H9 (cell line): ENCODE measurements at regions not wholly inside any gene's neighbourhood (a gene's known extent, or its start where the extent isn't known, plus 50 kb on each side); places are given as distances from the start of the nearest gene placed in this dataset.

ENCODE experiments used
- DNase-seq: peaks from one replicate; pipeline ENCODE4 v3.0.0-alpha.2; 2017
- H2AFZ ChIP-seq: one replicate; pipeline ENCODE4 v1.6.1; 2013; ENCODE audit warnings: mild to moderate bottlenecking, low read length, control low read depth, moderate library complexity
- H2AK5ac ChIP-seq: 2 replicates; pipeline ENCODE4 v1.6.1; 2013; ENCODE audit warnings: low read length, control low read depth, mixed read lengths; ENCODE audit not compliant: insufficient read length
- H2BK120ac ChIP-seq: one replicate; pipeline ENCODE4 v1.6.1; 2013; ENCODE audit warnings: low read depth, mild to moderate bottlenecking, low read length, control low read depth, inconsistent platforms; ENCODE audit not compliant: poor library complexity, severe bottlenecking
- H2BK12ac ChIP-seq: 2 replicates; pipeline ENCODE4 v1.6.1; 2013; ENCODE audit warnings: low read length, control low read depth, mixed read lengths, low read depth; ENCODE audit not compliant: insufficient read length
- H2BK15ac ChIP-seq: 2 replicates; pipeline ENCODE4 v1.6.1; 2013; ENCODE audit warnings: low read depth, low read length, control low read depth
- H2BK20ac ChIP-seq: one replicate; pipeline ENCODE4 v1.6.1; 2013; ENCODE audit warnings: low read depth, mild to moderate bottlenecking, low read length, control low read depth, inconsistent platforms; ENCODE audit not compliant: poor library complexity, severe bottlenecking
- H2BK5ac ChIP-seq: 2 replicates; pipeline ENCODE4 v1.6.1; 2013; ENCODE audit warnings: low read length, control low read depth, mixed read lengths; ENCODE audit not compliant: insufficient read length
- H3K14ac ChIP-seq: 2 replicates; pipeline ENCODE4 v1.6.1; 2013; ENCODE audit warnings: low read length, control low read depth; ENCODE audit not compliant: insufficient read depth
- H3K18ac ChIP-seq: 2 replicates; pipeline ENCODE4 v1.6.1; 2013; ENCODE audit warnings: low read depth, mild to moderate bottlenecking, mixed read lengths, low read length, control low read depth; ENCODE audit not compliant: insufficient read length
- H3K23ac ChIP-seq: 2 replicates; pipeline ENCODE4 v1.6.1; 2013; ENCODE audit warnings: low read length, control low read depth, mixed read lengths, low read depth; ENCODE audit not compliant: insufficient read length
- H3K23me2 ChIP-seq: 2 replicates; pipeline ENCODE4 v1.6.1; 2013; ENCODE audit warnings: low read depth, mild to moderate bottlenecking, mixed read lengths, low read length, control low read depth; ENCODE audit not compliant: insufficient read length, poor library complexity, severe bottlenecking
- H3K27ac ChIP-seq: 2 replicates; pipeline ENCODE4 v1.5.1; 2013; ENCODE audit warnings: low read length, control low read depth, mixed read lengths, low read depth; ENCODE audit not compliant: insufficient read length
- H3K27me3 ChIP-seq: 2 replicates; pipeline ENCODE4 v1.6.1; 2013; ENCODE audit warnings: low read length, control low read depth, inconsistent platforms; ENCODE audit not compliant: insufficient read depth
- H3K4ac ChIP-seq: 2 replicates; pipeline ENCODE4 v1.6.1; 2013; ENCODE audit warnings: low read depth, mild to moderate bottlenecking, control low read depth, inconsistent platforms, low read length, moderate library complexity
- H3K4me1 ChIP-seq: 2 replicates; pipeline ENCODE4 v1.6.1; 2013; ENCODE audit warnings: low read length, control low read depth, inconsistent platforms; ENCODE audit not compliant: insufficient read depth
- H3K4me2 ChIP-seq: 2 replicates; pipeline ENCODE4 v1.6.1; 2013; ENCODE audit warnings: low read length, control low read depth, mixed read lengths; ENCODE audit not compliant: insufficient read length, insufficient read depth
- H3K56ac ChIP-seq: 2 replicates; pipeline ENCODE4 v1.6.1; 2013; ENCODE audit warnings: low read depth, mild to moderate bottlenecking, mixed read lengths, low read length, control low read depth; ENCODE audit not compliant: insufficient read length
- H3K79me1 ChIP-seq: 2 replicates; pipeline ENCODE4 v1.6.1; 2013; ENCODE audit warnings: low read depth, mild to moderate bottlenecking, moderate library complexity, low read length, control low read depth, inconsistent platforms; ENCODE audit not compliant: insufficient read depth, poor library complexity, severe bottlenecking
- H3K79me2 ChIP-seq: 2 replicates; pipeline ENCODE4 v1.6.1; 2013; ENCODE audit warnings: low read length, control low read depth, inconsistent platforms; ENCODE audit not compliant: insufficient read depth
- H3K9ac ChIP-seq: 2 replicates; pipeline ENCODE4 v1.6.1; 2013; ENCODE audit warnings: low read length, control low read depth, mixed read lengths; ENCODE audit not compliant: insufficient read length; ENCODE audit errors: extremely low read depth
- H3K9me3 ChIP-seq: one replicate; pipeline ENCODE4 v1.6.1; 2013; ENCODE audit warnings: low read depth, low read length, inconsistent platforms; ENCODE audit not compliant: control insufficient read depth
- H3T11ph ChIP-seq: one replicate; pipeline ENCODE4 v1.6.1; 2013; ENCODE audit warnings: mild to moderate bottlenecking, low read length, control low read depth, inconsistent platforms
- H4K20me1 ChIP-seq: one replicate; pipeline ENCODE4 v1.6.1; 2013; ENCODE audit not compliant: control insufficient read depth, insufficient read length, insufficient read depth
- H4K5ac ChIP-seq: 2 replicates; pipeline ENCODE4 v1.6.1; 2013; ENCODE audit warnings: low read depth, mild to moderate bottlenecking, mixed read lengths, low read length, control low read depth; ENCODE audit not compliant: insufficient read length
- H4K8ac ChIP-seq: replicated peaks from 2 replicates; pipeline ENCODE4 v1.6.1; 2013; ENCODE audit warnings: low read length, control low read depth, mixed read lengths, low read depth; ENCODE audit not compliant: insufficient read length
- H4K91ac ChIP-seq: 2 replicates; pipeline ENCODE4 v1.6.1; 2013; ENCODE audit warnings: low read depth, mild to moderate bottlenecking, moderate library complexity, mixed read lengths, low read length, control low read depth; ENCODE audit not compliant: insufficient read length
- H3K27ac Mint-ChIP-seq, 3 experiments: 2 replicates in 2 of 3; 3 replicates in 1 of 3; pipeline ENCODE4 v1.8.0; 2020 to 2021; ENCODE audit warnings: mixed read lengths in 3 of 3, mild to moderate bottlenecking in 1 of 3, moderate library complexity in 1 of 3
- H3K27me3 Mint-ChIP-seq: 2 replicates; pipeline ENCODE4 v1.8.0; 2021; ENCODE audit warnings: low read depth, mild to moderate bottlenecking, moderate library complexity, mixed read lengths
- H3K36me3 Mint-ChIP-seq, 3 experiments: 2 replicates in 2 of 3; 3 replicates in 1 of 3; pipeline ENCODE4 v1.8.0; 2020 to 2021; ENCODE audit warnings: low read depth in 3 of 3, mixed read lengths in 3 of 3; ENCODE audit not compliant: insufficient read depth in 1 of 3
- H3K4me1 Mint-ChIP-seq, 2 experiments: 2 replicates each; pipeline ENCODE4 v1.8.0; 2020; ENCODE audit warnings: mixed read lengths in 2 of 2
- H3K4me3 Mint-ChIP-seq, 2 experiments: 2 replicates in 1 of 2; 3 replicates in 1 of 2; pipeline ENCODE4 v1.8.0; 2020 to 2021; ENCODE audit warnings: mild to moderate bottlenecking in 2 of 2, mixed read lengths in 2 of 2, moderate library complexity in 1 of 2
- H3K9me3 Mint-ChIP-seq, 2 experiments: 2 replicates in 1 of 2; 3 replicates in 1 of 2; pipeline ENCODE4 v1.8.0; 2020; ENCODE audit warnings: mild to moderate bottlenecking in 2 of 2, mixed read lengths in 2 of 2, moderate library complexity in 1 of 2
- CTCF ChIP-seq: fragments of 200-600 bp; sonication (generic); conservative IDR thresholded peaks from 3 replicates; pipeline ENCODE4 v1.8.0; 2021; ENCODE audit warnings: antibody characterized with exemption, mild to moderate bottlenecking
- WGBS: extraction: QIAGEN DNeasy Blood & Tissue Kit; methylation state at CpG from one replicate; pipeline ENCODE4 v1.1.7; 2013; ENCODE audit warnings: missing lambda C conversion rate, low lambda C conversion rate, mixed read lengths; ENCODE audit not compliant: insufficient read length; ENCODE audit errors: extremely low coverage; 5-methylcytosine and 5-hydroxymethylcytosine counted together

GRCh38 chr2:59568461-59568860 is 985.0 kb downstream of the BCL11A start:
- no peak overlapping the region for H3T11ph ChIP-seq
- no CpG with 5 or more reads among the region's 3 CpGs for whole genome bisulfite sequencing
- H4K8ac ChIP-seq = no peak overlapping the region
- H3K14ac ChIP-seq = no peak overlapping the region
- H3K4me3 Mint-ChIP-seq = no peak overlapping the region
- H3K4me2 ChIP-seq = no peak overlapping the region
- no peaks in the 10 kb centered on the region for H3K4me1 ChIP-seq
- no peak for TF ChIP-seq CTCF
- H3K18ac ChIP-seq = no peak overlapping the region
- H4K91ac ChIP-seq = no peak overlapping the region
- no peak for DNase-seq
- H3K23ac ChIP-seq = no peak overlapping the region
- H2BK20ac ChIP-seq = no peak overlapping the region
- no peaks in the 10 kb centered on the region for H3K9me3 ChIP-seq
- H3K23me2 ChIP-seq = no peaks in the 10 kb centered on the region
- no peak overlapping the region for H3K56ac ChIP-seq
- H2BK12ac ChIP-seq = no peak overlapping the region
- H3K79me1 ChIP-seq = no peaks in the 10 kb centered on the region
- H3K27me3 ChIP-seq = no peaks in the 10 kb centered on the region
- H3K9me3 Mint-ChIP-seq = no peaks in the 10 kb centered on the region
- no peak overlapping the region for H2BK120ac ChIP-seq
- H4K20me1 ChIP-seq = no peaks in the 10 kb centered on the region
- H3K4me1 Mint-ChIP-seq = no peaks in the 10 kb centered on the region; a peak in 1 of 4 replicates
- no peak overlapping the region; a peak in 1 of 7 replicates for H3K27ac Mint-ChIP-seq
- H2BK15ac ChIP-seq = no peak overlapping the region
- H2BK5ac ChIP-seq = no peak overlapping the region
- no peak overlapping the region for H2AK5ac ChIP-seq
- no peak overlapping the region for H4K5ac ChIP-seq
- no peaks in the 10 kb centered on the region for H3K79me2 ChIP-seq
- no peak overlapping the region for H2AFZ ChIP-seq
- H3K36me3 Mint-ChIP-seq = no peaks in the 10 kb centered on the region
- H3K27me3 Mint-ChIP-seq = no peaks in the 10 kb centered on the region
- H3K4ac ChIP-seq = no peak overlapping the region
- no peak overlapping the region for H3K27ac ChIP-seq
- no peak overlapping the region for H3K9ac ChIP-seq
